ENCODE measurements at regions not wholly inside any gene's neighbourhood (a gene's known extent, or its start where the extent isn't known, plus 50 kb on each side); places are given as distances from the start of the nearest gene placed in this dataset.
A peak's percentile ranks its signal among the peaks of the same experiment; 100 is the strongest.

DNA sequence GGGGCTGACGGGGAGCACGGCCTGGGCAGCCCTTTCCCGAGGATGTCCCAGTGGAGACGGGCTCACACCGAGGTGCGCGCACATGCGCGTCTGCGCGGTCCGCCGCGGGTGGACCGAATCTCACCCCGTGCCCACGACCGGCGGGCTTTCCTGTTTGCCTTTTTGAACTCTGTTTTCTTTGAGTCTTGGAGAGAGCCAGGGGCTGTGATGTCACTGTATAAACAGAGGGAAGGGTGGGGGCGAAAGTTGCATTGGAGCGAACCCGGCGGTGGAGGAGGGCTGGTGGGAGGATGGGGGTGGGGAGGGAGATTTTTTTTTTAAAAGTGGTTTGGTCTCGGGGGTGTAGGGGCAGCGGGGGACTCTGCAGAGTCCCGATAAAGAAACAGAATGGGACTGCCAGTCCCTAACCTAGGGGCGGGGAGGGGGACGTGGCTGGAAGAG, 141.2 kb upstream of the CTAGE1 start:
- TF ChIP-seq POLR2AphosphoS5 (IDR thresholded peaks at IDR 0.05; ENCODE audit: low read depth, low read length) (no peak; the same call in 1 of the 2 replicates), FOXP2 (optimal IDR thresholded peaks at IDR 0.05; ENCODE audit: borderline replicate concordance, extremely low read depth, extremely low read length, insufficient read depth) (peak; percentile 49)
